Erythroblast (primary cell): ENCODE measurements at regions not wholly inside any gene's neighbourhood (a gene's known extent, or its start where the extent isn't known, plus 50 kb on each side); places are given as distances from the start of the nearest gene placed in this dataset.

ENCODE experiments used
- GATA1 ChIP-seq: IDR thresholded peaks from 2 replicates; pipeline ENCODE4 v1.6.1; 2011; ENCODE audit warnings: low read depth, mild to moderate bottlenecking, control low read depth, low read length, moderate library complexity
- POLR2A ChIP-seq: IDR thresholded peaks from 2 replicates; pipeline ENCODE4 v1.6.1; 2011; ENCODE audit warnings: mild to moderate bottlenecking, low read length

DNA sequence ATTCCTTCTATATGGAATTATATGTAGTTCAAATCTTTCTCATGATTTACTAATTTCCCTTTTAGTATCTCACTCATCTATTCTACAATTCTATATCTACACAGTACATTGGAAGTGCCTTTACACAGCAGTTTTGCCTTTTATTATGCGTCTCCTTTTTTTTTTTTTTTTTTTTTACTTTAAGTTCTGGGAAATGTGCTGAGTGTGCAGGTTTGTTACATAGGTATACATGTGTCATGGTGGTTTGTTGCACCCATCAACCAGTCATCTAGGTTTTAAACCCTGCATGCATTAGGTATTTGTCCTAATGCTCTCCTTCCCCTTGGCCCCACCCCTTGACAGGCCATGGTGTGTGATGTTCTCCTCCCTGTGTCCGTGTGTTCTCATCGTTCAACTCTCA lies 1150.1 kb upstream of the PRR20A start:
- TF ChIP-seq POLR2A (no peak), GATA1 (no peak)
